ENCODE measurements at regions not wholly inside any gene's neighbourhood (a gene's known extent, or its start where the extent isn't known, plus 50 kb on each side); places are given as distances from the start of the nearest gene placed in this dataset.

- no peak overlapping the region for H3K4me3 ChIP-seq (ENCODE audit: low read depth, low read length)
- H3K9ac ChIP-seq (ENCODE audit: low read length): no peak overlapping the region
- no peaks in the 10 kb centered on the region for H3K9me3 ChIP-seq (ENCODE audit: control insufficient read depth, insufficient read depth, low read depth, low read length)
- no peaks in the 10 kb centered on the region for H3K36me3 ChIP-seq (ENCODE audit: control insufficient read depth, insufficient read depth, low read length)
- peaks cover 11% of the 10 kb centered on the region for H3K4me1 ChIP-seq (ENCODE audit: control insufficient read depth, insufficient read depth, low read length)
- no peak overlapping the region for H3K27ac ChIP-seq (ENCODE audit: low read depth, low read length)
- no peaks in the 10 kb centered on the region for H3K27me3 ChIP-seq (ENCODE audit: control insufficient read depth, insufficient read depth, low read length)
Measured at GRCh38 chr11:112599856-112600533, 339.3 kb upstream of the PLET1 start.

- H3K27me3 ChIP-seq (ENCODE audit: control insufficient read depth, insufficient read depth, low read length): no peaks in the 10 kb centered on the region
- H3K4me3 ChIP-seq (ENCODE audit: low read depth, low read length): no peak overlapping the region
- H3K9me3 ChIP-seq (ENCODE audit: control insufficient read depth, insufficient read depth, low read depth, low read length): no peaks in the 10 kb centered on the region
- H3K9ac ChIP-seq (ENCODE audit: low read length): no peak overlapping the region
- no peak overlapping the region for H3K27ac ChIP-seq (ENCODE audit: low read depth, low read length)
- no peaks in the 10 kb centered on the region for H3K4me1 ChIP-seq (ENCODE audit: control insufficient read depth, insufficient read depth, low read length)
- H3K36me3 ChIP-seq (ENCODE audit: control insufficient read depth, insufficient read depth, low read length): no peaks in the 10 kb centered on the region
Measured at GRCh38 chr11:112605093-112605666, 344.5 kb upstream of the PLET1 start.

- H3K9ac ChIP-seq (ENCODE audit: low read length): no peak overlapping the region
- H3K9me3 ChIP-seq (ENCODE audit: control insufficient read depth, insufficient read depth, low read depth, low read length): no peaks in the 10 kb centered on the region
- H3K36me3 ChIP-seq (ENCODE audit: control insufficient read depth, insufficient read depth, low read length): no peaks in the 10 kb centered on the region
- no peak overlapping the region for H3K27ac ChIP-seq (ENCODE audit: low read depth, low read length)
- H3K27me3 ChIP-seq (ENCODE audit: control insufficient read depth, insufficient read depth, low read length): no peaks in the 10 kb centered on the region
- no peak overlapping the region for H3K4me3 ChIP-seq (ENCODE audit: low read depth, low read length)
- H3K4me1 ChIP-seq (ENCODE audit: control insufficient read depth, insufficient read depth, low read length): peaks cover 6% of the 10 kb centered on the region; the same call in 1 of the 2 replicates
Measured at GRCh38 chr11:112606656-112607055, 346.0 kb upstream of the PLET1 start.

- no peaks in the 10 kb centered on the region for H3K27me3 ChIP-seq (ENCODE audit: control insufficient read depth, insufficient read depth, low read length)
- no peaks in the 10 kb centered on the region for H3K36me3 ChIP-seq (ENCODE audit: control insufficient read depth, insufficient read depth, low read length)
- H3K9ac ChIP-seq (ENCODE audit: low read length): no peak overlapping the region
- H3K27ac ChIP-seq (ENCODE audit: low read depth, low read length): no peak overlapping the region
- H3K4me1 ChIP-seq (ENCODE audit: control insufficient read depth, insufficient read depth, low read length): peaks cover 17% of the 10 kb centered on the region
- H3K4me3 ChIP-seq (ENCODE audit: low read depth, low read length): no peak overlapping the region
- H3K9me3 ChIP-seq (ENCODE audit: control insufficient read depth, insufficient read depth, low read depth, low read length): no peaks in the 10 kb centered on the region
Measured at GRCh38 chr11:112608509-112608908, 347.8 kb upstream of the PLET1 start.

- Histone ChIP-seq H3K9me3 (ENCODE audit: control insufficient read depth, insufficient read depth, low read depth, low read length) (no peaks in the 10 kb centered on the region), H3K27ac (ENCODE audit: low read depth, low read length) (no peak overlapping the region), H3K4me1 (ENCODE audit: control insufficient read depth, insufficient read depth, low read length) (peaks cover 17% of the 10 kb centered on the region), H3K4me3 (ENCODE audit: low read depth, low read length) (no peak overlapping the region), H3K36me3 (ENCODE audit: control insufficient read depth, insufficient read depth, low read length) (no peaks in the 10 kb centered on the region), H3K9ac (ENCODE audit: low read length) (no peak overlapping the region), H3K27me3 (ENCODE audit: control insufficient read depth, insufficient read depth, low read length) (no peaks in the 10 kb centered on the region)
Measured at GRCh38 chr11:112610494-112610893, 349.8 kb upstream of the PLET1 start.

GRCh38 chr11:112610996-112611750 is 350.0 kb upstream of the NCAM1 start:
- no peak overlapping the region for H3K4me3 ChIP-seq (ENCODE audit: low read depth, low read length)
- H3K9me3 ChIP-seq (ENCODE audit: control insufficient read depth, insufficient read depth, low read depth, low read length): no peaks in the 10 kb centered on the region
- no peaks in the 10 kb centered on the region for H3K36me3 ChIP-seq (ENCODE audit: control insufficient read depth, insufficient read depth, low read length)
- H3K27ac ChIP-seq (ENCODE audit: low read depth, low read length): no peak overlapping the region
- peaks cover 17% of the 10 kb centered on the region for H3K4me1 ChIP-seq (ENCODE audit: control insufficient read depth, insufficient read depth, low read length)
- no peak overlapping the region for H3K9ac ChIP-seq (ENCODE audit: low read length)
- no peaks in the 10 kb centered on the region for H3K27me3 ChIP-seq (ENCODE audit: control insufficient read depth, insufficient read depth, low read length)

- peaks cover 17% of the 10 kb centered on the region for H3K4me1 ChIP-seq (ENCODE audit: control insufficient read depth, insufficient read depth, low read length)
- H3K9me3 ChIP-seq (ENCODE audit: control insufficient read depth, insufficient read depth, low read depth, low read length): no peaks in the 10 kb centered on the region
- H3K36me3 ChIP-seq (ENCODE audit: control insufficient read depth, insufficient read depth, low read length): no peaks in the 10 kb centered on the region
- H3K27me3 ChIP-seq (ENCODE audit: control insufficient read depth, insufficient read depth, low read length): no peaks in the 10 kb centered on the region
- no peak overlapping the region for H3K9ac ChIP-seq (ENCODE audit: low read length)
- H3K27ac ChIP-seq (ENCODE audit: low read depth, low read length): no peak overlapping the region
- no peak overlapping the region for H3K4me3 ChIP-seq (ENCODE audit: low read depth, low read length)
Measured at GRCh38 chr11:112611771-112612170, 349.4 kb upstream of the NCAM1 start.

GRCh38 chr11:112612250-112612849 is 348.9 kb upstream of the NCAM1 start:
- Histone ChIP-seq H3K36me3 (ENCODE audit: control insufficient read depth, insufficient read depth, low read length) (no peaks in the 10 kb centered on the region), H3K9me3 (ENCODE audit: control insufficient read depth, insufficient read depth, low read depth, low read length) (no peaks in the 10 kb centered on the region), H3K4me1 (ENCODE audit: control insufficient read depth, insufficient read depth, low read length) (peaks cover 17% of the 10 kb centered on the region), H3K27me3 (ENCODE audit: control insufficient read depth, insufficient read depth, low read length) (no peaks in the 10 kb centered on the region), H3K4me3 (ENCODE audit: low read depth, low read length) (no peak overlapping the region), H3K9ac (ENCODE audit: low read length) (no peak overlapping the region), H3K27ac (ENCODE audit: low read depth, low read length) (no peak overlapping the region)

GRCh38 chr11:112613051-112613972 is 347.9 kb upstream of the NCAM1 start:
- no peak overlapping the region for H3K4me3 ChIP-seq (ENCODE audit: low read depth, low read length)
- H3K4me1 ChIP-seq (ENCODE audit: control insufficient read depth, insufficient read depth, low read length): peaks cover 17% of the 10 kb centered on the region
- H3K9ac ChIP-seq (ENCODE audit: low read length): no peak overlapping the region
- H3K9me3 ChIP-seq (ENCODE audit: control insufficient read depth, insufficient read depth, low read depth, low read length): no peaks in the 10 kb centered on the region
- H3K27ac ChIP-seq (ENCODE audit: low read depth, low read length): no peak overlapping the region
- H3K36me3 ChIP-seq (ENCODE audit: control insufficient read depth, insufficient read depth, low read length): no peaks in the 10 kb centered on the region
- H3K27me3 ChIP-seq (ENCODE audit: control insufficient read depth, insufficient read depth, low read length): no peaks in the 10 kb centered on the region

- Histone ChIP-seq H3K9me3 (ENCODE audit: control insufficient read depth, insufficient read depth, low read depth, low read length) (no peaks in the 10 kb centered on the region), H3K27me3 (ENCODE audit: control insufficient read depth, insufficient read depth, low read length) (no peaks in the 10 kb centered on the region), H3K27ac (ENCODE audit: low read depth, low read length) (no peak overlapping the region), H3K9ac (ENCODE audit: low read length) (no peak overlapping the region), H3K4me1 (ENCODE audit: control insufficient read depth, insufficient read depth, low read length) (peaks cover 17% of the 10 kb centered on the region), H3K4me3 (ENCODE audit: low read depth, low read length) (no peak overlapping the region), H3K36me3 (ENCODE audit: control insufficient read depth, insufficient read depth, low read length) (no peaks in the 10 kb centered on the region)
Measured at GRCh38 chr11:112614605-112615004, 346.6 kb upstream of the NCAM1 start.

Data from HUES6 (cell line).